HUDEP-2 (cell line): ENCODE measurements at regions not wholly inside any gene's neighbourhood (a gene's known extent, or its start where the extent isn't known, plus 50 kb on each side); places are given as distances from the start of the nearest gene placed in this dataset.
"Not testable (repeated sequence)": the region's sequence is repeated elsewhere in the genome, so short reads cannot be mapped to it uniquely, and the experiment has no call there.

Source experiments
- DNase-seq, 76 experiments: peaks; one replicate each; lab custom pipeline; 2025; ENCODE audit not compliant: unreplicated experiment in 76 of 76; lab: John Stamatoyannopoulos, UW

- no peak for DNase-seq
Measured at GRCh38 chr6:112457886-112458285, 110.8 kb downstream of the RFPL4B start.

GRCh38 chr6:112459758-112460304 is 112.7 kb downstream of the RFPL4B start:
- no peak for DNase-seq

GRCh38 chr6:112464901-112465665 is 118.0 kb downstream of the RFPL4B start:
- no peak for DNase-seq

GRCh38 chr6:112466373-112467151 is 119.4 kb downstream of the RFPL4B start:
- DNase-seq = no peak

- DNase-seq = no peak
Measured at GRCh38 chr6:112468359-112468758, 121.2 kb downstream of the RFPL4B start.

GRCh38 chr6:112469306-112469705 is 122.2 kb downstream of the RFPL4B start:
- no peak for DNase-seq

- DNase-seq = no peak
Measured at GRCh38 chr6:112470376-112470775, 123.2 kb downstream of the RFPL4B start.

GRCh38 chr6:112470950-112471349 is 123.8 kb downstream of the RFPL4B start:
- no peak for DNase-seq

- no peak for DNase-seq
Measured at GRCh38 chr6:112475083-112475482, 128.0 kb downstream of the RFPL4B start.

- no peak for DNase-seq
Measured at GRCh38 chr6:112477125-112477524, 130.0 kb downstream of the RFPL4B start.

- DNase-seq = no peak
Measured at GRCh38 chr6:112478036-112478435, 130.9 kb downstream of the RFPL4B start.

GRCh38 chr6:112479975-112480374 is 132.8 kb downstream of the RFPL4B start:
- not testable (repeated sequence) for DNase-seq

- no peak for DNase-seq
Measured at GRCh38 chr6:112480553-112480952, 133.4 kb downstream of the RFPL4B start.

GRCh38 chr6:112481211-112481610 is 134.1 kb downstream of the RFPL4B start:
- DNase-seq = no peak

GRCh38 chr6:112482373-112482772 is 135.2 kb downstream of the RFPL4B start:
- DNase-seq = no peak

GRCh38 chr6:112485120-112485826 is 138.1 kb downstream of the RFPL4B start:
- DNase-seq = no peak

- DNase-seq = no peak
Measured at GRCh38 chr6:112485827-112486212, 138.7 kb downstream of the RFPL4B start.

GRCh38 chr6:112486454-112486853 is 139.3 kb downstream of the RFPL4B start:
- no peak for DNase-seq

GRCh38 chr6:112488238-112488637 is 141.1 kb downstream of the RFPL4B start:
- DNase-seq = no peak

GRCh38 chr6:112501705-112502104 is 154.6 kb downstream of the RFPL4B start:
- no peak for DNase-seq
